HFF-Myc (cell line): ENCODE measurements at regions not wholly inside any gene's neighbourhood (a gene's known extent, or its start where the extent isn't known, plus 50 kb on each side); places are given as distances from the start of the nearest gene placed in this dataset.

ENCODE experiments used
- DNase-seq: peaks from one replicate; pipeline ENCODE4 v3.0.0-alpha.2; 2011; ENCODE audit warnings: low read depth; ENCODE audit errors: extremely low read depth
- H3K4me3 ChIP-seq: replicated peaks from 2 replicates; pipeline ENCODE4 v1.5.1; 2011; ENCODE audit warnings: low read depth, mild to moderate bottlenecking, control low read depth, low read length
- TF ChIP-seq, protein P1 (sequence below): IDR thresholded peaks from 2 replicates; pipeline ENCODE4 v1.5.1; 2012; ENCODE audit warnings: mild to moderate bottlenecking, low read depth, low read length, control low read depth; ENCODE audit errors: missing control alignments

DNA sequence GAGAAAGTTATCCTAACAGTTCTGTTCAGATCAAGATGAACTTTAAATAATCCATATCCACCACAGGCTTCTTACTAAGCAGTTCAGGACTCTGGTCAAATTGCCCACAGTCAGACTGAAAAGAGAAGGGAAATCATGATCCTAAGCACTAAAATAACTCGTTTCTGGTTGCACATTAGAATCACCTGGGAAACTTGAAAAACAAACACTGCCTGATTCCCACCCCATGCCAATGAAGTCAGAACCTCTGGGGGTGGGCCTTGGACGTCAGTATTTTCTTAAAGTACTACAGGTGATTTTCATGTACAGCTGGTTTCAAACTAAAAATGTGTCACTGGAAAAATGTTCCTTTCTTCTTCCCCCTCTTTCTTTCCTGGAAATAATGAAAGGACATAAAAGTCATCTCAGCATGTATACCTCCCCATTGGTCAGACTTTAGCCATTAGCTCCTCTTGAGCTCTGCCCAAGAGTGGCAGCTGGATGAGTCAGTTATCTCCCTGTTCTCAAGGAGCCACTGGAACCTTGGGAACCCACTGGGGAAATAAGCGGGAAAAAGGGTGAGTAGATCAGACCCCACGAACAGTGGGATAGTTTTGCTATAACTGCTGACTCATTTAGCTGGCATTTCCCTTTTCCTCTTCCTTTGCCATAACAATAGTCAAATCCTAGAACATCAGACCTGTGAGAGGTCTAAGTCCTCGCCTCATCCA, 75.3 kb upstream of the IL6 start:
- DNase-seq, result peak; percentile 39
- TF ChIP-seq, protein P1, sequence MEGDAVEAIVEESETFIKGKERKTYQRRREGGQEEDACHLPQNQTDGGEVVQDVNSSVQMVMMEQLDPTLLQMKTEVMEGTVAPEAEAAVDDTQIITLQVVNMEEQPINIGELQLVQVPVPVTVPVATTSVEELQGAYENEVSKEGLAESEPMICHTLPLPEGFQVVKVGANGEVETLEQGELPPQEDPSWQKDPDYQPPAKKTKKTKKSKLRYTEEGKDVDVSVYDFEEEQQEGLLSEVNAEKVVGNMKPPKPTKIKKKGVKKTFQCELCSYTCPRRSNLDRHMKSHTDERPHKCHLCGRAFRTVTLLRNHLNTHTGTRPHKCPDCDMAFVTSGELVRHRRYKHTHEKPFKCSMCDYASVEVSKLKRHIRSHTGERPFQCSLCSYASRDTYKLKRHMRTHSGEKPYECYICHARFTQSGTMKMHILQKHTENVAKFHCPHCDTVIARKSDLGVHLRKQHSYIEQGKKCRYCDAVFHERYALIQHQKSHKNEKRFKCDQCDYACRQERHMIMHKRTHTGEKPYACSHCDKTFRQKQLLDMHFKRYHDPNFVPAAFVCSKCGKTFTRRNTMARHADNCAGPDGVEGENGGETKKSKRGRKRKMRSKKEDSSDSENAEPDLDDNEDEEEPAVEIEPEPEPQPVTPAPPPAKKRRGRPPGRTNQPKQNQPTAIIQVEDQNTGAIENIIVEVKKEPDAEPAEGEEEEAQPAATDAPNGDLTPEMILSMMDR, result no peak
- no peak overlapping the region for H3K4me3 ChIP-seq

DNA sequence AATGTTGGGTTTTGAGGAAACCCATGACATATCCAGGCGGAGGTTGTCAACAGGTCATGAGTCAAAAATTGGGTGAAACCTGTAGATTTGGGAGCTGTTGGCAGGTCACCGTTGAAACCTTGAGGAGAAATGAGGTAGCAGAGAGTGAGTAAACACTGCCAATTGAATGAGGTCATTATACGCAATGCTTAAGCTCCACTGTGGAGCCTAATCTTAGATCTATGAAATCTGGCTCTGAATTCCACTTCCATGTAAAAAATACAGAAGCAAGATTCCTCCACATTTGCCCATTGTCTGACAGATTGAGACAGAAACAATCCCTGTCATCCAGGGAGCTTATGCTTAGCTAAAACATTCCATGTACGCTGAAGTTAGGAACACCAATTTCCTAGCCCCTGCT, 76.0 kb upstream of the IL6 start:
- no peak overlapping the region for H3K4me3 ChIP-seq
- TF ChIP-seq, protein P1, result no peak
- DNase-seq, result no peak

DNA sequence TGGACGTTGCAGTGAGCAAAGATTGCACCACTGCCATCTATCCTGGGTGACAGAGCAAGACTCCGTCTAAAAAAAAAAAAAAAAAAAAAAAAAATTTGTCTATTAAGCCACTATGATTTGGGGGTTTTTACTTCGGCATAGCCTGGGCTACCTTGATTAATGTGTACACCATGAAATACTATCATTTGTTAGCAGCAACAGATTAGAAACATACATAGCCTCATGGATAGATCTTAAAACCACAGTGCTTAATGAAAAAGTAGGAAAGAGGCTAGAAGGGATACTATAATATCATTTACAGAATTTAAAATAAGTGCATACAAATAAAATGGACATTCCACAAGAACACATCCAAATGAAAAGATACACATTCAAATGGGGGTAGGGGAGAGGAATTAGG, 77.3 kb upstream of the IL6 start:
- TF ChIP-seq, protein P1, result no peak
- DNase-seq, result no peak
- no peak overlapping the region for H3K4me3 ChIP-seq

DNA sequence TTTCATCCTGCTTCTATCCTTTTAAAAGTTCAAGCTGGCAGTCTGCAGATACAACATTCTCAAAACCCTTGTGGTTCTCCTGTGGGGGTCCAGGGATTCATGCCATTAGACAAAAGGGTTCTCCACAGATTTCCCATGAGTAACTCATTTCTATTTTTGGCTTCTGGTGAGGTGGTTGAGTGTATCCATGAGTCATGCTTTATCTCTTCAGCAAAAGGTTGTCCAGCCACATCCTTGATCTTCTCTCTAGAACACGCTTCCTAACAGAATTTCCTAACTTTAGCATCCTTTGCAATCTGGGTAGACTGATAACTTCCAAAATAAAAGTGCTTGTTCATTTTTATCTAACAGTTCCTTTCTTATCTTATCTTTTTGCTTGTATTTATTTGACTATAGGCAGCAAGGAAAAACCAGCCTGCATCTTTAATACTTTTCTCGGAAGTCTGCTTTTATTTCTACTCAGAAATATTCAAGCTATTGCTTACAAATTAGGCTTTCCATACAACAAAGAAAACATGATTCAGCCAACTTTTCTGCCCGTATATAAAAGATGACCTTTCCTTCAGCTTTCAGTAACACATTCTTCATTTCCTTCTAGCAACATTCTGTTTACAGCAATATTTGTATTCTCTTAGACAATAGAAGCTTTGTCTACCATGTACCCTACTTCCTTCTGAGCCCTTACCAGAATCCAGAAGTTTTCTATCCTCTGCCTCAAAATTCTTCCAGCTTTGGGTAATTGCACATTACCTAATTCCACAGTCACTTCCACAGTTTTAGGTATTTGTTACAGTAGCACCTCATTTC, 79.3 kb upstream of the IL6 start:
- no peak overlapping the region for H3K4me3 ChIP-seq
- DNase-seq, result peak; percentile 29
- TF ChIP-seq, protein P1, result no peak

DNA sequence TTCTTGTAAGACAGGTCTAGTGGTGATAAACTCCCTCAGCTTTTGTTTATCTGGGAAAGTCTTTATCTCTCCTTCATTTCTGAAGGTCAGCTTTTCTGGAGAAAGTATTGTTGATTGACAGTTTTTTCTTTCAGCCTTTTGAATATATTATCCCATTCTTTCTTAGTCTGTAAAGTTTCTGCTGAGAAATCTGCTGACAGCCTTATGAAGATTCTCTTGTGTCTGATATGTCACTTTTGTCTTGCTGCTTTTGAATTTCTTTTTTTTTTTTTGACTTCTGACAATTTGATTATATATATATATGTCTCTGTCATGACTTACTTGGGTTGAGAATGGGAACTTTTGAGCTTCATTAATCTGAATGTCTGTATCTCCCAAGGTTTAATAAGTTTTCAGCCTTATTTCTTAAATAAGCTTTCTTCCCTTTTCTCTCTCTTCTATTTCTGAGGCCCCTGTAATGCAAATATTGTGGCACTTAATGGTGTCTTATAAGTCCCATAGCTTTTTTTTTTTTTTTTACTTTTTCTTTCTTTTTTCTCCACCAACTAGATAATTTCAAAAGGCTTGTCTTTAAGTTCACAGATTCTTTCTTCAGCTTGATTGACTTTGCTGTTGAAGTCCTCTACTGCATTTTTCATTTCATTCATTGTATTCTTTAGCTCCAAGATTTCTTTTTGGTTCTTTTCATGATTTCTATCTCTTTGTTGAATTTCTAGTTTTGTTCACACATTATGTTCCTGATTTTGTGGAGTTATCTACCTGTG, 81.4 kb upstream of the IL6 start:
- DNase-seq, result no peak
- no peak overlapping the region for H3K4me3 ChIP-seq
- TF ChIP-seq, protein P1, result no peak

DNA sequence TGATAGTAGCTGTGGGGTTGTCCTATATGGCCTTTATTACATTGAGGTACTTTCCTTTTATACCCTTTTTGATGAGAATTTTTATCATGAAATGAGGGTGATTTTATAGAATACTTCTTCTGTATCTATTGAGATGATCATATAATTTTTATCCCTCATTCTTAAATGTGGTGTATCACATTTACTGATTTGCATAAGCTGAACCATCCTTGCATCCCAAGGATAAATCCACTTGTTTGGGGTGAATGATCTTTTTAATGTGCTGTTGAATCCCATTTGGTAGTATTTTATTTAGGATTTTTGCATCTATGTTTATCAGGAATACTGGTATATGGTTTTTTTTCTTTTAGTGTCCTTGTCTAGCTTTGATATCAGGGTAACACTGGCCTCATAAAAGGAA, 84.5 kb upstream of the IL6 start:
- no peak for DNase-seq
- H3K4me3 ChIP-seq, result no peak overlapping the region
- TF ChIP-seq, protein P1, result no peak
